A549 (cell line): ENCODE measurements at regions not wholly inside any gene's neighbourhood (a gene's known extent, or its start where the extent isn't known, plus 50 kb on each side); places are given as distances from the start of the nearest gene placed in this dataset.

Experiments used
- ATAC-seq, 2 experiments: fragments of 200-7000 bp in 1 of 2; fragments of >200 bp in 1 of 2; cut with Nextera tagmentation in 1 of 2; cut with Tn5 transposase in 1 of 2; 3 replicates each; pipeline versions ENCODE4 v1.8.0 to v1.9.1; 2018 to 2020; ENCODE audit warnings: mild to moderate bottlenecking in 1 of 2, moderate library complexity in 1 of 2
- CTCF ChIA-PET: fragments of 300-600 bp; sonication (Branson Sonifier 250); formaldehyde crosslinking; extraction: SDS; loops from one replicate; lab custom pipeline; 2021; ENCODE audit warnings: antibody characterized with exemption, inconsistent platforms; lab: Yijun Ruan, JAX
- POLR2A ChIA-PET: fragments of 350-600 bp; formaldehyde crosslinking; extraction: SDS; loops from one replicate; lab custom pipeline; 2021; ENCODE audit warnings: antibody characterized with exemption, inconsistent platforms; lab: Yijun Ruan, JAX
- DNase-seq, 2 experiments: peaks; one replicate each; pipeline versions ENCODE4 v3.0.0 to v3.0.0-alpha.2; 2011 to 2016; ENCODE audit warnings: low read depth in 1 of 2, low spot score in 1 of 2
- FAIRE-seq: peaks from 2 replicates; lab custom pipeline; 2011; peaks lifted over from hg19 to GRCh38; lab: Jason Lieb, UNC
- H3K27ac ChIP-seq, 2 experiments: fragments of >200 bp; sonication (Bioruptor Twin); formaldehyde crosslinking; 3 replicates each; pipeline ENCODE4 v1.5.1; 2016 to 2017
- H3K4me1 ChIP-seq: fragments of >200 bp; sonication (Bioruptor Twin); formaldehyde crosslinking; 3 replicates; pipeline ENCODE4 v1.6.1; 2016
- H3K4me2 ChIP-seq: fragments of >200 bp; sonication (Bioruptor Twin); formaldehyde crosslinking; 3 replicates; pipeline ENCODE4 v1.6.1; 2016
- H3K4me3 ChIP-seq: fragments of >200 bp; sonication (Bioruptor Twin); formaldehyde crosslinking; 3 replicates; pipeline ENCODE4 v1.5.1; 2016
- H3K9me3 ChIP-seq: fragments of >200 bp; sonication (Bioruptor Twin); formaldehyde crosslinking; 3 replicates; pipeline ENCODE4 v1.6.1; 2016
- CHD4 ChIP-seq: fragments of 200-600 bp; sonication (generic); IDR thresholded peaks from 2 replicates; pipeline ENCODE4 v1.6.1; 2016; ENCODE audit warnings: antibody characterized with exemption, mild to moderate bottlenecking, borderline replicate concordance
- EHF ChIP-seq: fragments of 250-450 bp; sonication (Bioruptor Pico); IDR thresholded peaks from 2 replicates; pipeline ENCODE4 v1.5.0; 2020; ENCODE audit warnings: mild to moderate bottlenecking
- EP300 ChIP-seq, 2 experiments: fragments of >200 bp; sonication (Bioruptor Twin); formaldehyde crosslinking; IDR thresholded peaks; 2 replicates in 1 of 2; 3 replicates in 1 of 2; pipeline ENCODE4 v1.6.1; 2016 to 2017
- FOSB ChIP-seq: fragments of 250-450 bp; sonication (Bioruptor Pico); IDR thresholded peaks from 2 replicates; pipeline ENCODE4 v1.5.0; 2020; ENCODE audit warnings: mild to moderate bottlenecking, moderate library complexity
- FOXS1 ChIP-seq: fragments of 250-450 bp; sonication (Bioruptor Pico); IDR thresholded peaks from 2 replicates; pipeline ENCODE4 v1.5.0; 2020; ENCODE audit warnings: mild to moderate bottlenecking, moderate library complexity
- HOXB13 ChIP-seq: fragments of 250-450 bp; sonication (Bioruptor Pico); IDR thresholded peaks from 2 replicates; pipeline ENCODE4 v1.5.0; 2020; ENCODE audit warnings: low read depth, mild to moderate bottlenecking, moderate library complexity
- KDM5A ChIP-seq: fragments of 200-600 bp; sonication (generic); IDR thresholded peaks from 2 replicates; pipeline ENCODE4 v1.6.1; 2016; ENCODE audit warnings: antibody characterized with exemption, mild to moderate bottlenecking
- MAFK ChIP-seq: fragments of 450-650 bp; IDR thresholded peaks from 2 replicates; pipeline ENCODE4 v1.6.1; 2014; ENCODE audit not compliant: partially characterized antibody
- NPAS2 ChIP-seq: fragments of 250-450 bp; sonication (Bioruptor Pico); IDR thresholded peaks from 2 replicates; pipeline ENCODE4 v1.8.0; 2022; ENCODE audit warnings: mild to moderate bottlenecking, moderate library complexity, borderline replicate concordance
- RAD21 ChIP-seq, 2 experiments: fragments of >200 bp in 1 of 2; sonication (Bioruptor Twin) in 1 of 2; formaldehyde crosslinking in 1 of 2; IDR thresholded peaks in 1 of 2; conservative IDR thresholded peaks in 1 of 2; 2 replicates in 1 of 2; 3 replicates in 1 of 2; pipeline ENCODE4 v1.6.1; 2012 to 2018; ENCODE audit warnings: inconsistent platforms in 1 of 2
- SMC3 ChIP-seq: fragments of >200 bp; sonication (Bioruptor Twin); formaldehyde crosslinking; IDR thresholded peaks from 3 replicates; pipeline ENCODE4 v1.6.1; 2018; ENCODE audit warnings: inconsistent platforms
- ZC3H11A ChIP-seq: fragments of 450-650 bp; IDR thresholded peaks from 2 replicates; pipeline ENCODE4 v1.6.1; 2014; ENCODE audit warnings: antibody characterized with exemption, mild to moderate bottlenecking
- ZFP36 ChIP-seq: fragments of 450-650 bp; IDR thresholded peaks from 2 replicates; pipeline ENCODE4 v1.6.1; 2014; ENCODE audit warnings: borderline replicate concordance; ENCODE audit not compliant: partially characterized antibody
- ZSCAN20 ChIP-seq: fragments of 250-450 bp; sonication (Bioruptor Pico); IDR thresholded peaks from 2 replicates; pipeline ENCODE4 v1.8.0; 2022; ENCODE audit warnings: mild to moderate bottlenecking, moderate library complexity
- WGBS: methylation state at CpG from one replicate; pipeline ENCODE4 v1.1.6; 2017; ENCODE audit errors: missing lambda C conversion rate; 5-methylcytosine and 5-hydroxymethylcytosine counted together
- TF ChIP-seq, protein P1 (sequence below): fragments of 450-650 bp; IDR thresholded peaks from 2 replicates; pipeline ENCODE4 v1.6.1; 2014; ENCODE audit warnings: antibody characterized with exemption
- TF ChIP-seq, protein P2 (sequence below): fragments of 250-450 bp; sonication (Bioruptor Pico); IDR thresholded peaks from 2 replicates; pipeline ENCODE4 v1.5.0; 2020; ENCODE audit warnings: low read depth, mild to moderate bottlenecking, moderate library complexity
- TF ChIP-seq, protein P3 (sequence below): fragments of >200 bp; sonication (Bioruptor Twin); formaldehyde crosslinking; IDR thresholded peaks from 2 replicates; pipeline ENCODE4 v1.6.1; 2016
- TF ChIP-seq, protein P4 (sequence below): fragments of 150-350 bp; IDR thresholded peaks from 2 replicates; pipeline ENCODE4 v1.6.1; 2014; ENCODE audit warnings: low read depth, mild to moderate bottlenecking, low read length
- TF ChIP-seq, protein P5 (sequence below): fragments of 250-450 bp; sonication (Bioruptor Pico); IDR thresholded peaks from 2 replicates; pipeline ENCODE4 v1.5.0; 2021; ENCODE audit warnings: mild to moderate bottlenecking, moderate library complexity, borderline replicate concordance

DNA sequence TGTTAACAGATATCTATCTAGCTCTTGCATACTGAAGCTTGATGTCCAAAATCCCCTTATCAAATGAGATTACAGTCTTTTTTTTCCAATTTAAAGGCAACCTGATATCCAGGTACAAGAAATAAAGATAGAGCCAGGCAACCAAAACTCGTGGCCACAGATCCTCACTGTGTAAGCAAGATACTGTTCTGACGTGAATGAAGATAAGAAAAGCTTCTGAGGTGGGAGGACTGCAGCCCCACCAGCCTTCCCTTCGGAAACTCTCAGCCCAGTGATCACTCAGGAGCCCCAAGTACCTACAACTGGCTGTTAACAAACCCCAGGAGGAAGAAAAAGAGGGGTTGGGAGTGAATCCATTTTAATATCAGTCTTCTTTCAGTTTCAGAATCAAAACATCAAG, 191.6 kb downstream of the EFNB2 start:
- ChIA-PET CTCF (no interaction called here), POLR2A (no interaction called here)
- Histone ChIP-seq H3K4me2 (no peak overlapping the region), H3K4me3 (no peak overlapping the region), H3K4me1 (no peaks in the 10 kb centered on the region), H3K27ac (no peak overlapping the region), H3K9me3 (peaks cover 9% of the 10 kb centered on the region; the same call in 2 of the 3 replicates)
- 14% methylated on average over 3 of the region's 3 CpGs for WGBS
- ATAC-seq: no peak
- FAIRE-seq: no peak
- TF ChIP-seq MAFK (no peak), ZC3H11A (no peak), SMC3 (no peak), EP300 (IDR thresholded peaks at IDR 0.05) (no peak), ZSCAN20 (CRISPR knock-in tag) (no peak), HOXB13 (CRISPR knock-in tag) (no peak), EHF (CRISPR knock-in tag) (no peak), ZFP36 (no peak)
- TF ChIP-seq, protein P1, sequence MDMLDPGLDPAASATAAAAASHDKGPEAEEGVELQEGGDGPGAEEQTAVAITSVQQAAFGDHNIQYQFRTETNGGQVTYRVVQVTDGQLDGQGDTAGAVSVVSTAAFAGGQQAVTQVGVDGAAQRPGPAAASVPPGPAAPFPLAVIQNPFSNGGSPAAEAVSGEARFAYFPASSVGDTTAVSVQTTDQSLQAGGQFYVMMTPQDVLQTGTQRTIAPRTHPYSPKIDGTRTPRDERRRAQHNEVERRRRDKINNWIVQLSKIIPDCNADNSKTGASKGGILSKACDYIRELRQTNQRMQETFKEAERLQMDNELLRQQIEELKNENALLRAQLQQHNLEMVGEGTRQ: no peak
- TF ChIP-seq, protein P2, sequence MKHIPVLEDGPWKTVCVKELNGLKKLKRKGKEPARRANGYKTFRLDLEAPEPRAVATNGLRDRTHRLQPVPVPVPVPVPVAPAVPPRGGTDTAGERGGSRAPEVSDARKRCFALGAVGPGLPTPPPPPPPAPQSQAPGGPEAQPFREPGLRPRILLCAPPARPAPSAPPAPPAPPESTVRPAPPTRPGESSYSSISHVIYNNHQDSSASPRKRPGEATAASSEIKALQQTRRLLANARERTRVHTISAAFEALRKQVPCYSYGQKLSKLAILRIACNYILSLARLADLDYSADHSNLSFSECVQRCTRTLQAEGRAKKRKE (CRISPR knock-in tag): no peak
- TF ChIP-seq, protein P3, sequence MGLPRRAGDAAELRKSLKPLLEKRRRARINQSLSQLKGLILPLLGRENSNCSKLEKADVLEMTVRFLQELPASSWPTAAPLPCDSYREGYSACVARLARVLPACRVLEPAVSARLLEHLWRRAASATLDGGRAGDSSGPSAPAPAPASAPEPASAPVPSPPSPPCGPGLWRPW: no peak
- TF ChIP-seq, protein P4, sequence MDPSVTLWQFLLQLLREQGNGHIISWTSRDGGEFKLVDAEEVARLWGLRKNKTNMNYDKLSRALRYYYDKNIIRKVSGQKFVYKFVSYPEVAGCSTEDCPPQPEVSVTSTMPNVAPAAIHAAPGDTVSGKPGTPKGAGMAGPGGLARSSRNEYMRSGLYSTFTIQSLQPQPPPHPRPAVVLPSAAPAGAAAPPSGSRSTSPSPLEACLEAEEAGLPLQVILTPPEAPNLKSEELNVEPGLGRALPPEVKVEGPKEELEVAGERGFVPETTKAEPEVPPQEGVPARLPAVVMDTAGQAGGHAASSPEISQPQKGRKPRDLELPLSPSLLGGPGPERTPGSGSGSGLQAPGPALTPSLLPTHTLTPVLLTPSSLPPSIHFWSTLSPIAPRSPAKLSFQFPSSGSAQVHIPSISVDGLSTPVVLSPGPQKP: no peak
- TF ChIP-seq, protein P5, sequence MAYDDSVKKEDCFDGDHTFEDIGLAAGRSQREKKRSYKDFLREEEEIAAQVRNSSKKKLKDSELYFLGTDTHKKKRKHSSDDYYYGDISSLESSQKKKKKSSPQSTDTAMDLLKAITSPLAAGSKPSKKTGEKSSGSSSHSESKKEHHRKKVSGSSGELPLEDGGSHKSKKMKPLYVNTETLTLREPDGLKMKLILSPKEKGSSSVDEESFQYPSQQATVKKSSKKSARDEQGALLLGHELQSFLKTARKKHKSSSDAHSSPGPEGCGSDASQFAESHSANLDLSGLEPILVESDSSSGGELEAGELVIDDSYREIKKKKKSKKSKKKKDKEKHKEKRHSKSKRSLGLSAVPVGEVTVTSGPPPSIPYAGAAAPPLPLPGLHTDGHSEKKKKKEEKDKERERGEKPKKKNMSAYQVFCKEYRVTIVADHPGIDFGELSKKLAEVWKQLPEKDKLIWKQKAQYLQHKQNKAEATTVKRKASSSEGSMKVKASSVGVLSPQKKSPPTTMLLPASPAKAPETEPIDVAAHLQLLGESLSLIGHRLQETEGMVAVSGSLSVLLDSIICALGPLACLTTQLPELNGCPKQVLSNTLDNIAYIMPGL: no peak
- no peak for DNase-seq

DNA sequence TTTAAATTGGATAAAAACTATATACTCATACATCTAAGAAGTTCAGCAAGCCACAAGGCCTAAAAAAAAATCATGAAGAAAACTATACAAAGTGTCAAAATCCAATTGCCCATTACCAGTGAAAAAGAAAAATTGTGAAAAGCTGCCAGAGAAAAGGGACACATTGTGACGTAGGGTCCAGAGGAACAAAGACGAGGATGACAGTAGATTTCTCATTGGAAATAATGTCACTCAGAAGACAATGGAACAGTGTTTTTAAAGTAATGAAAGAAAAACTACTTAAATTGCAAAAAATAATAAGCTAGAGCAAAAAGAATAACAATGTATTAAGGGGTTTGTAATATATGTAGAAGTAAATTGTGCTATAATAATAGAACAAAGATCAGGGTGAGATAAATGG, 195.2 kb downstream of the EFNB2 start:
- no peak overlapping the region for H3K4me3 ChIP-seq
- H3K9me3 ChIP-seq: peaks cover 9% of the 10 kb centered on the region; the same call in 2 of the 3 replicates
- ATAC-seq: no peak
- DNase-seq: no peak
- ChIA-PET CTCF (no interaction called here), POLR2A (no interaction called here)
- TF ChIP-seq FOXS1 (CRISPR knock-in tag): no peak
- no peak for TF ChIP-seq NPAS2
- TF ChIP-seq ZFP36: no peak
- TF ChIP-seq FOSB: no peak
- no peak for TF ChIP-seq CHD4
- no peak for TF ChIP-seq RAD21 (conservative IDR thresholded peaks at IDR 0.05 in 1 of 2, IDR thresholded peaks at IDR 0.05 in 1 of 2)
- no peak for TF ChIP-seq KDM5A
- no peak for FAIRE-seq
- no peak overlapping the region for H3K4me2 ChIP-seq
- 26% methylated on average over 2 of the region's 2 CpGs for WGBS
- no peak overlapping the region for H3K27ac ChIP-seq
- H3K4me1 ChIP-seq: no peaks in the 10 kb centered on the region
